ENCODE measurements at regions not wholly inside any gene's neighbourhood (a gene's known extent, or its start where the extent isn't known, plus 50 kb on each side); places are given as distances from the start of the nearest gene placed in this dataset.

DNA sequence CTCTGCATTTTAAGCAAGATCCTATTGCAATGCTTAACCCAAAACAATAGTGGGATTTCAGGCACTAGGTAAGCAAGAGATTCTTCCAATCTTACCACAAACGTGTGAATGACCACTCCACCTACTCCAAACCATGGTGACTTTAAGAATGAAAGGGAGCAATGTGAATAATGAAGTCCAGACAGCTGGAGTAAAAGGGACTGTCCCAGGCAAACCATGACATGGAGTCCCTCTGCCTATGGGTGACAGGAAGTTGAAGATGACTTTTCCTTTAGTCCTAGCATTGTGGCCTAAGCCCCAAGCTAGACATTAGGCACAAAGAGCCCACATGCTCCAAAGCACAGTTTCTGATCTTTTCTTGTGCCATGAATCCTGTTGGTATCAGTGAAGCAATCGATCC, 179.0 kb downstream of the SHQ1 start:
- Histone ChIP-seq H3K9me3 (ENCODE audit: insufficient read depth in 2 of 2, low read depth in 1 of 2, low read length in 1 of 2) (no peaks in the 10 kb centered on the region), H4K8ac (ENCODE audit: extremely low read depth, insufficient read depth, low read length) (no peak overlapping the region), H3K4me1 (replicated peaks in 1 of 4; ENCODE audit: control insufficient read depth in 3 of 4, insufficient read depth in 4 of 4, low read length in 3 of 4) (no peaks in the 10 kb centered on the region; a peak in 1 of 7 replicates), H2BK20ac (ENCODE audit: low read length) (no peak overlapping the region), H2BK12ac (ENCODE audit: low read depth, low read length) (no peak overlapping the region), H4K91ac (replicated peaks; ENCODE audit: insufficient read length, low read length) (no peak overlapping the region), H3K23me2 (ENCODE audit: low read depth, low read length) (no peaks in the 10 kb centered on the region; the same call in 1 of the 2 replicates), H3K27me3 (replicated peaks in 1 of 4; ENCODE audit: control insufficient read depth in 3 of 4, extremely low read depth in 1 of 4, insufficient read depth in 3 of 4, low read length in 3 of 4) (no peaks in the 10 kb centered on the region), H3K23ac (ENCODE audit: insufficient read length) (no peak overlapping the region), H2BK15ac (ENCODE audit: low read length) (no peak overlapping the region), H2AK5ac (ENCODE audit: low read depth, low read length) (no peak overlapping the region), H3K14ac (ENCODE audit: insufficient read length) (no peak overlapping the region), H3K79me1 (ENCODE audit: low read depth, low read length) (no peaks in the 10 kb centered on the region), H2BK120ac (replicated peaks; ENCODE audit: low read depth, low read length) (no peak overlapping the region), H2AFZ (ENCODE audit: low read length) (no peak overlapping the region), H3K27ac (ENCODE audit: low read depth, low read length) (no peak overlapping the region), H3K4ac (replicated peaks; ENCODE audit: insufficient read length, low read depth, low read length) (no peak overlapping the region), H4K5ac (ENCODE audit: insufficient read length, low read depth, low read length) (no peak overlapping the region), H3K4me2 (ENCODE audit: insufficient read depth in 1 of 2, low read depth in 2 of 2, low read length in 2 of 2) (no peak overlapping the region), H3K36me3 (ENCODE audit: control insufficient read depth in 2 of 4, insufficient read depth in 4 of 4, low read length in 3 of 4) (no peaks in the 10 kb centered on the region), H3K56ac (replicated peaks; ENCODE audit: insufficient read length, low read depth, low read length) (no peak overlapping the region), H2BK5ac (ENCODE audit: low read depth, low read length) (no peak overlapping the region), H4K20me1 (replicated peaks in 1 of 2; ENCODE audit: control insufficient read depth in 1 of 2, insufficient read depth in 2 of 2, low read length in 2 of 2) (no peaks in the 10 kb centered on the region), H3K4me3 (ENCODE audit: extremely low read depth in 1 of 4, insufficient read depth in 2 of 4, low read depth in 3 of 4, low read length in 4 of 4) (no peak overlapping the region), H3K18ac (ENCODE audit: extremely low read depth, low read length) (no peak overlapping the region), H3K79me2 (ENCODE audit: control insufficient read depth in 1 of 2, insufficient read depth in 2 of 2, low read length in 2 of 2) (no peaks in the 10 kb centered on the region), H3K9ac (replicated peaks in 1 of 4; ENCODE audit: extremely low read depth in 1 of 4, low read depth in 3 of 4, low read length in 3 of 4) (no peak overlapping the region)
- FAIRE-seq = no peak
- ChIA-PET CTCF (ENCODE audit: partially characterized antibody) (interaction anchor here (1.0 to 1.1 kb wide), 2 partner anchors 9 to 153 kb away, joined by 3 to 8 read pairs; no protein-coding TSS in a partner anchor), POLR2A (ENCODE audit: partially characterized antibody) (no interaction called here)
- TF ChIP-seq ASH2L (IDR thresholded peaks at IDR 0.05; ENCODE audit: low read length) (no peak), SIN3A (conservative IDR thresholded peaks at IDR 0.05 in 1 of 2, IDR thresholded peaks at IDR 0.05 in 1 of 2; ENCODE audit: low read depth in 1 of 2, low read length in 2 of 2) (no peak), POU5F1 (IDR thresholded peaks at IDR 0.05; ENCODE audit: low read depth, low read length) (no peak), RBBP5 (IDR thresholded peaks at IDR 0.05; ENCODE audit: borderline replicate concordance, low read depth, low read length) (no peak), CTCF (IDR thresholded peaks at IDR 0.05; ENCODE audit: control extremely low read depth in 1 of 3, insufficient read depth in 1 of 3, low read depth in 1 of 3, low read length in 3 of 3) (no peak), TAF7 (optimal IDR thresholded peaks at IDR 0.05; ENCODE audit: borderline replicate concordance, low read depth, low read length) (no peak), CTBP2 (IDR thresholded peaks at IDR 0.05; ENCODE audit: borderline replicate concordance, insufficient read depth, insufficient read length, low read length) (no peak), EZH2 (IDR thresholded peaks at IDR 0.05; ENCODE audit: low read depth, low read length, severe bottlenecking) (no peak), SP4 (IDR thresholded peaks at IDR 0.05; ENCODE audit: low read length) (no peak), ZNF274 (IDR thresholded peaks at IDR 0.05; ENCODE audit: borderline replicate concordance, extremely low read depth, low read length) (no peak)
- no peak for DNase-seq (ENCODE audit: low read depth in 1 of 2, low spot score in 2 of 2)
- 84% methylated on average over 2 of the region's 2 CpGs; no CpG with 5 or more reads in 1 of the 2 experiments for WGBS, 2 experiments (ENCODE audit: extremely low coverage in 1 of 2, insufficient coverage in 1 of 2, insufficient read length in 1 of 2, insufficient replicate concordance in 2 of 2, low coverage in 1 of 2, low lambda C conversion rate in 2 of 2, missing lambda C conversion rate in 1 of 2)

Measured in H1 (cell line).